ENCODE measurements at regions not wholly inside any gene's neighbourhood (a gene's known extent, or its start where the extent isn't known, plus 50 kb on each side); places are given as distances from the start of the nearest gene placed in this dataset.
"Not testable (repeated sequence)": the region's sequence is repeated elsewhere in the genome, so short reads cannot be mapped to it uniquely, and the experiment has no call there.

GRCh38 chr5:74459984-74460383, 180.5 kb downstream of the ENC1 start:
- no peak for DNase-seq

GRCh38 chr5:74457876-74458275, 182.7 kb downstream of the ENC1 start:
- no peak for DNase-seq

- DNase-seq = no peak
Observed at GRCh38 chr5:74454263-74455030, 186.1 kb downstream of the ENC1 start.

GRCh38 chr5:74452856-74453255, 187.7 kb downstream of the ENC1 start:
- DNase-seq = no peak

- no peak for DNase-seq
Observed at GRCh38 chr5:74450095-74450494, 190.4 kb downstream of the ENC1 start.

GRCh38 chr5:74446725-74447241, 193.7 kb downstream of the ENC1 start:
- DNase-seq = no peak

- no peak for DNase-seq
Observed at GRCh38 chr5:74442466-74442865, 198.1 kb downstream of the ENC1 start.

GRCh38 chr5:74441616-74442015, 198.9 kb downstream of the ENC1 start:
- DNase-seq = no peak

GRCh38 chr5:74440341-74440740, 200.2 kb downstream of the ENC1 start:
- no peak for DNase-seq

GRCh38 chr5:74437870-74438269, 202.7 kb downstream of the ENC1 start:
- not testable (repeated sequence) for DNase-seq

- DNase-seq = no peak
Observed at GRCh38 chr5:74433896-74434829, 206.4 kb downstream of the ENC1 start.

- DNase-seq = no peak
Observed at GRCh38 chr5:74433255-74433895, 207.2 kb downstream of the ENC1 start.

- DNase-seq = no peak
Observed at GRCh38 chr5:74432721-74433120, 207.8 kb downstream of the ENC1 start.

GRCh38 chr5:74432216-74432615, 208.3 kb downstream of the ENC1 start:
- DNase-seq = no peak

- DNase-seq = no peak
Observed at GRCh38 chr5:74431290-74431669, 209.2 kb downstream of the ENC1 start.

- DNase-seq = no peak
Observed at GRCh38 chr5:74430631-74431289, 209.8 kb downstream of the ENC1 start.

GRCh38 chr5:74429495-74429894, 211.0 kb downstream of the ENC1 start:
- no peak for DNase-seq

GRCh38 chr5:74428876-74429275, 211.7 kb downstream of the ENC1 start:
- DNase-seq = no peak

GRCh38 chr5:74428275-74428674, 212.3 kb downstream of the ENC1 start:
- DNase-seq = no peak

- no peak for DNase-seq
Observed at GRCh38 chr5:74426506-74426905, 214.0 kb downstream of the ENC1 start.

- no peak for DNase-seq
Observed at GRCh38 chr5:74424162-74424868, 216.2 kb downstream of the ENC1 start.

GRCh38 chr5:74423383-74423782, 217.1 kb downstream of the ENC1 start:
- no peak for DNase-seq
